GM19463 (cell line): ENCODE measurements at regions not wholly inside any gene's neighbourhood (a gene's known extent, or its start where the extent isn't known, plus 50 kb on each side); places are given as distances from the start of the nearest gene placed in this dataset.
"Not testable (repeated sequence)": the region's sequence is repeated elsewhere in the genome, so short reads cannot be mapped to it uniquely, and the experiment has no call there.

Source experiments
- ATAC-seq: cut with Tn5 transposase; IDR thresholded peaks from one replicate; pipeline ENCODE4 v1.9.1; 2021; ENCODE audit warnings: mild to moderate bottlenecking, moderate library complexity; ENCODE audit not compliant: unreplicated experiment

DNA sequence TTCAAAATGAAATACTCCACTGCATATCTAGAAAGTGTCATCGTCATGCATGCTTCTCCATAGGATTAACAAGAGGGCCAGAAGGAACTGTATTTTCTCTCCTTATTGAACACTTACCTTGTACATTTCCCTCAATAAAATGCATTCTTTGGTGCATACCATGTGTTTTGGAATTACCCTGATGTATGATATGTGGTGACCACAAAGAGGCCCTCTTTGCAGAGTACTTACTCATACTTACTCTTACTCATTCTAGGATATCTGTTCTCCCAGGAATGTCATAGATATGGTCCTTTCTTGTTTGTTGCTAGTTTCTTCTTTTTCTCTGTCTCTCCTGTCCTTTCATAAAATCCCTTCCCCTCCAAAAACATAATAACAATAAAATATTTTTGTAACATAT is 1087.1 kb upstream of the POT1 start:
- ATAC-seq: no peak

DNA sequence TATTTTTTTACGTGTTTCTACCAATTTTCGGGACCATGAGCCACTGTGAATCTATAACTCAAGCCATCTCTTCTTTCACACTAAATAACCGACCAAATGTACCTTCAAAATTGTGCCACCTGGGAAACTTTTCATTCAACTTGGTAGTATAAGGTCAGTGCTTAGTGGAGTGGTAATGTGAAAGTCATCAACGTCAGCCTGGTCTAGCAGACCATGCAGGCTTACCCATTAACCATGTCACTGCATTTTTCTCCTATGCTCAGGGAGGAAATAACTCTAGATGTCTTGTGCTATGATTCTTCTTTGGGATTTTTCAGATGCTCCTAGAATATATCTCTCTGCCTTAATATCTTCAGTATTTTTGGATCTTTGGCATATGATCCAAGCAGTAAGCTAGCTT is 1075.4 kb upstream of the POT1 start:
- ATAC-seq: peak; percentile 49

DNA sequence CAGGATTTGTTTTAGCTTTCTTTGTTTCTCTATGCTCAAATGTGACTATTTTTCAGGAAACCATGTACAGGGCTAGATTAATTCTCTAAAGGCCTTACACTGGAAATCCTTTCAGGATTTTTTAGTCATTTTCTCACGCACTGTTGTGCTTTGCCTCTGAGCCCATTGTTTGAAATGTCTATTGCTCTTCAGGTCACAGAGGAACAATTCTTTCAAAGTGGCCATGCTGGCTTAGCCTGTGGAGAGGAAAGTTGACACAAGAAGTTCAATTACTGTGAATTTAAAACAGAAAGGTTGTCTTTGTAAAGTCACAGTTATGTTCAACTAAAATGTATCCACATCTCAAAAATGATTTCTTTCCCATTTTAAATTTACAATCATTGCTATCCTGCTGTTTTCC is 1071.7 kb upstream of the POT1 start:
- no peak for ATAC-seq

DNA sequence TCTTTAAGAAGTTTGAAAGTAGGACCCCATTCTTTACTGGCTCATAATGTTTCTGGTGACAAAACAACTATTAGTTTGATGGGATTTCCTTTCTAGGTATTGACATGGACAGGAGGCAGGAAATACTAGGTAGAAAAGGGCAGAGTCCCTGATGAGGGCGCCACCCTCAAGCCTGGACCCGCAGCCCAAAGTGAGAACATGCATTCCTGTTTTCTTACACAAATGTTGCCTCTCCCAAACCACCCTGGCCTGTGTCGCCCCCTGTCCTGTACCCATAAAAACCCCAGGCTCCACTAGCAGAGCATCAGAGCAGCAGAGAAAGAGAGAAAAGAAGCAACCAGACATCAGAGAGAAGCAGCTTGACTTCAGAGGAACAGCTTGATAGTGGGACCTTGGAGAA is 1055.2 kb upstream of the POT1 start:
- ATAC-seq: no peak

- ATAC-seq: no peak
Measured at GRCh38 chr7:125971656-125972055, 1042.0 kb upstream of the POT1 start.

- no peak for ATAC-seq
Measured at GRCh38 chr7:125966278-125967048, 1036.8 kb upstream of the POT1 start.

DNA sequence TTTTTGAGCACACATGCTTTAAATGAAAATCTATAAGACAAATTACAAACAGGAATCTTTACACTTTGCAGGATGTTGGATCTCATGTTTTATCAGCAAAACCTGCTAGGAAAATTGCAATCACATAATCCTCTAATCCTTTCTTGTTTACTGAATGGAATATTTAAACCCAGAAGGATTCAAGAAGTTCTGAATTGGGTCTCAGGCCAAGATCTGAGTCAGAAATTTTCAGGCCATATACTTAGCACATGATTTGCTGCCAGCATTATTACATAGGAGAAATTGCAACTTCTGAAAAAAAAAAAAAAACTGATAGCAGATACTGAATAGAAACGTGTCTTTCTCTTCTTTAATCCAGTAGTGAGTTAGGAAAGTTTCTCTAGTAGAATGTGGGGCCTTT is 1005.3 kb upstream of the POT1 start:
- no peak for ATAC-seq

GRCh38 chr7:125934539-125934938 is 1004.9 kb upstream of the POT1 start:
- ATAC-seq: no peak

DNA sequence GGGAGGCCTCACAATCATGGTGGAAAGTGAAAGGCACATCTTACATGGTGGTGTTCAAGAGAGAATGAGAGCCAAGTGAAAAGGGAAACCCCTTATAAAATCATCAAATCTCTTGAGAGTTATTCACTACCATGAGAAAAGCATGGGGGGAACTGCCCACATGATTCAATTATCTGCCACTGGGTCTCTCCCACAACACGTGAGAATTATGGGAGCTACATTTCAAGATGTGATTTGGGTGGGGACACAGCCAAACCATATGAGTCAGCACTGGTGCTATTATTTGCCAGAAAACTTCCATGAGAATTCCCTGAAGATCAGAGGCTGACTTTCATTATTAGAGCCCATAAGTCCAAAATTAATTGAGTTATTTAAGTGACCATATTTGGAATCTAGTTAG is 1001.2 kb upstream of the POT1 start:
- no peak for ATAC-seq

DNA sequence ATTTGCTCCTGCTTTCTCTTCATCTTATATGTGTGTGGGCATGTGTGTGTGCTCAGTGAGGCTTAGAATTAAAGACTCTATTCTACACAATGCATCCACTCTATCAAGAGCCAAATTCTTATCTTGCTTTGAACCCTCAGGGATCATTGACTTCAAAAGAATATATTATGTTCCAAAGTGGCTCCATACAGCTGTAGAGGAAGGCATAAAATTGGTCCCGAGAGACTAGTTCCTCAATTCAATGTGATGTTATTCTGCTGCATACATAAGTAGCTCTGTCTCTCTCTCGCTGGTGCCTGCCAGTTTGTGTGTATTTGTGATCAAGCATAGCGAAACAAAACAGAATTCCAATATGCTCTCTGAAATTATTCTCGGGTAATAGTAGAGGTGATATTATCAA is 997.9 kb upstream of the POT1 start:
- no peak for ATAC-seq

DNA sequence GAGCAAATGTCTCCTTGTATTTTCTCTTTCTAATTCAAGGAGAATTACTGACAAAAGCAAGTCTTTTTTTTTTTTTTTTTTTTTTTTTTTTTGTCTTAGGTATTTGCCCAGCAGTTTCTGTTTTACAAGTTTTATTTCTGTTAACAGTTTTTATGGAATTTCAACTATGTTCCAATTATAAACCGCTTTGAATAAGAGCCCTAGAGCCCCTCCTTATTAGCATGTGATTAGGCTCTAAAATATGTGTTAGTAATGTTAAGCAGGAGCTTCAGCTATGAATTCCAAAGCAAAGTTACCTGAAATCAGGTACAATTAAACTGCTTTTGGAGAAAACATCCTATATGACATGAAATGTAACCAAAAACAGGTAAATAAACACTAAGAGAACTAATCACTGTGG is 997.0 kb upstream of the POT1 start:
- no peak for ATAC-seq

DNA sequence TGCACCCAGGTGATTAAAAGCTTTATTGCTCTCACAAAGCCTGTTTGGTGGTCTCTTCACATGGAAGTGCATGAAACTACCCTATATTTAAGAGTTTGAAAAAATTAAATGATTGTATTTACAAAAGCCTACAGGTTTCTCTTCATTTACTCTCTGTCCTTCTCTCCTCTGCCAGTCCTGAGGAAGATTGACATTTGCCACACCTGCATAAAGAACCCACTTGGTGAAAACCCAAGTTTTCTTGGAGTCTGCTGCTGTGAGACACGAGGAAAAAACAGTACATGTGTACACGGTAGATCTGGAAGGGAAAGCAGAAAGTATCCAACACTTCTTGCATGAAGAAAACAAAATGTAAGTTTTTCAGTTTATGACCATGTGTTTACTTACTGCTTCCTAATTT is 994.4 kb upstream of the POT1 start:
- no peak for ATAC-seq

DNA sequence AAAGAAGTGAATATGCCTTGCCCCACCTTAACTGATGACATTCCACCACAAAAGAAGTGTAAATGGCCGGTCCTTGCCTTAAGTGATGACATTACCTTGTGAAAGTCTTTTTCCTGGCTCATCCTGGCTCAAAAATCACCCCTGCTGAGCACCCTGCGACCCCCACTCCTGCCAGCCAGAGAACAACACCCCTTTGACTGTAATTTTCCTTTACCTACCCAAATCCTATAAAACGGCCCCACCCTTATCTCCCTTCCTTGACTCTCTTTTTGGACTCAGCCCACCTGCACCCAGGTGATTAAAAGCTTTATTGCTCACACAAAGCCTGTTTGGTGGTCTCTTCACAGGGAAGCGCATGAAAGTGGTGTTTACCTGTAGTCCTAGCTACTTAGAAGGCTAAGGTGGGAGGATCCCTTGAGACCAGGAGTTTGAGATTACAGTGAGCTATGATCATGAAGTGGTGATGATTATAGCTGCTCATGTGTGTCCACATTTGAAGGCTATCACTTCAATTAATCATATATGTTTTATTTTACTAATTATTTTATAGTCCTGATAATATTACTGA is 985.8 kb upstream of the POT1 start:
- not testable (repeated sequence) for ATAC-seq

- no peak for ATAC-seq
Measured at GRCh38 chr7:125908711-125909110, 979.1 kb upstream of the POT1 start.

DNA sequence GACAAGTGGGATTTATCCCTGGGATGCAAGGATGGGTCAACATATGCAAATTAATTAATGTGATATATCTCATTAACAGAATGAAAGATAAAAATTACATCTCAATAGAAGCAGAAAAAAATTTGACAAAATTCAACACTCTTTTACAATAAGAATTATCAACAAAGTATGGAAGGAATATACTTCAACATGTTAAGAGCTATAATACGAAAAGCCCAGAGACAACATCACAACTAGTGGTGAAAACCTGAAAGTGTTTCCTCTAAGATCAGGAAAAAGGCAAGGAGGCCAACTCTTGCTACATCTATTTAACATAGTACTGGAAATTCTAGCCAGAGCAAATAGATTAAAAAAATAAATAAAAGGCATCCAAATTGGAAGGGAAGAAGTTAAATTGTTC is 970.0 kb upstream of the POT1 start:
- no peak for ATAC-seq

- no peak for ATAC-seq
Measured at GRCh38 chr7:125892434-125892833, 962.8 kb upstream of the POT1 start.

DNA sequence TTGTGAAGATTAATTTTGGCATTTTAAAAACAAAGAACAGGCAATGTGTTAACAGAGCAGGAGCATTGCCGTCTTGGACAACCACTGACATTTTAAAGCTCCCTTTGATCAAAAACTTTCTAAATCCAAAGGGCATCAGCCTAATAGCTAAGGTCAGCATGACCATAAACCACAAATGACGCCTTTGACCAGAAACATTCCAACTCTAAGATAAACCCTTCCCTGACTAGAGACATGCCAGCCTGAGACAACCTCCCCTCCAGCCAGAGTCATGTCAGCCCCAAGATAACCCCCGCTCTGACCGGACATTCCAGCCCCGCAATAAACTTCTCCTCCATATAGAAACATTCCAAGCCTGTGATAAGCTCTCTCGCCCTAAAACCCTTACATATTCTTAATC is 949.4 kb upstream of the POT1 start:
- ATAC-seq: no peak

- ATAC-seq: no peak
Measured at GRCh38 chr7:125878235-125878956, 948.8 kb upstream of the POT1 start.

GRCh38 chr7:125877246-125877645 is 947.6 kb upstream of the POT1 start:
- ATAC-seq: no peak

DNA sequence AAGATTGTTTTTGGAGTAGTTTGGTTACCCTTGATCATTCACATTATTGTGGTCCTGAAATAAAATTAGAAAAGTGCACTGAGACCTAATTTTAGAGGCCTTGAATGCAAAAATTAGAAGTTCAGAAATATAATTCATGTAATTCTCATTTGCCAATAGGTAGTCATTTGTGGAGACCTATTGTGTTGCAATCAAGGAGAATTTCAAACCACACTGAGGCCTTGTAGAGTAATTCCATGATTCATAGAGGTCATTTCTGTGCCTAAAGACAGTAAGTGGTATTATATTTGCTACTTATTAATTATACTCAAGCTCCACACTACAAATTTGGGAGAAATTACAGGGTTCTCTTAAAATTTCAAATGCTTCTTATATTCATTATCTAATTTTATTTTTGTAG is 946.8 kb upstream of the POT1 start:
- no peak for ATAC-seq

GRCh38 chr7:125871431-125871830 is 941.8 kb upstream of the POT1 start:
- no peak for ATAC-seq

- no peak for ATAC-seq
Measured at GRCh38 chr7:125857606-125858005, 928.0 kb upstream of the POT1 start.
